NT2/D1 (cell line): ENCODE measurements at regions not wholly inside any gene's neighbourhood (a gene's known extent, or its start where the extent isn't known, plus 50 kb on each side); places are given as distances from the start of the nearest gene placed in this dataset.

ENCODE experiments used
- SUZ12 ChIP-seq: IDR thresholded peaks from 2 replicates; pipeline ENCODE4 v1.6.1; 2011; ENCODE audit not compliant: insufficient read length, insufficient read depth; ENCODE audit errors: extremely low read depth
- YY1 ChIP-seq: IDR thresholded peaks from 2 replicates; pipeline ENCODE4 v1.6.1; 2011; ENCODE audit not compliant: insufficient read length, insufficient read depth
- ZNF274 ChIP-seq: IDR thresholded peaks from 2 replicates; pipeline ENCODE4 v1.6.1; 2011; ENCODE audit warnings: mild to moderate bottlenecking, low read depth, low read length

DNA sequence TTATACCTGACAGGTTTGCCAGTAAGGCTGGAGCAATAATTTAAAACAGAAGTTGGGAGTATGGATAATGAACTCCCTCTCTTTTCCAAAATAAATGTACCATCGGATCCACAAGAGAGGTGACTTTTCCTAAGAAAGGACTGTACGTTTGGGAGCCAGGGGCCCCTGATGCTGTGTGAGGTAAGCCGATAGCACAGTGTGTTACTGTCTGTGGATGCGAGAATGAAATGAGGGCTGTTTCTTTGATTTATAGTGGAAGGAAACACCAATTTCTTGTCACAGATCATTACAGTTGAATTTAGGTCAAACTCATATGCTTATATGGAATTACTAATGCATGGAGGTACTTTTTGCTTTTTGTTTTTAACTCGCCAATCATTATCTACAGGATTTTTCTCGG, 147.7 kb downstream of the ZNF664 start:
- no peak for TF ChIP-seq YY1
- TF ChIP-seq SUZ12: no peak
- TF ChIP-seq ZNF274: no peak
